HG03457 (cell line): ENCODE measurements at regions not wholly inside any gene's neighbourhood (a gene's known extent, or its start where the extent isn't known, plus 50 kb on each side); places are given as distances from the start of the nearest gene placed in this dataset.

Experiments
- ATAC-seq: cut with Tn5 transposase; IDR thresholded peaks from one replicate; pipeline ENCODE4 v1.9.1; 2021; ENCODE audit warnings: moderate number of reproducible peaks; ENCODE audit not compliant: unreplicated experiment

GRCh38 chr9:117487555-117488175, 72.8 kb upstream of the ASTN2 start:
- peak; percentile 98 for ATAC-seq

GRCh38 chr9:117486426-117486825, 71.6 kb upstream of the ASTN2 start:
- ATAC-seq: no peak

- no peak for ATAC-seq
Observed at GRCh38 chr9:117485176-117485575, 70.3 kb upstream of the ASTN2 start.

GRCh38 chr9:117480729-117481128, 65.9 kb upstream of the ASTN2 start:
- ATAC-seq: no peak

GRCh38 chr9:117480253-117480652, 65.4 kb upstream of the ASTN2 start:
- ATAC-seq: no peak

- ATAC-seq: no peak
Observed at GRCh38 chr9:117473293-117473692, 58.4 kb upstream of the ASTN2 start.

- ATAC-seq: no peak
Observed at GRCh38 chr9:117470902-117471301, 56.0 kb upstream of the ASTN2 start.

GRCh38 chr9:117470455-117470854, 55.6 kb upstream of the ASTN2 start:
- no peak for ATAC-seq

- ATAC-seq: no peak
Observed at GRCh38 chr9:117466111-117466510, 51.3 kb upstream of the ASTN2 start.

- ATAC-seq: no peak
Observed at GRCh38 chr9:117465706-117466105, 50.8 kb upstream of the ASTN2 start.

- ATAC-seq: no peak
Observed at GRCh38 chr9:117464941-117465616, 50.2 kb upstream of the ASTN2 start.
